SK-N-SH (cell line): ENCODE measurements at regions not wholly inside any gene's neighbourhood (a gene's known extent, or its start where the extent isn't known, plus 50 kb on each side); places are given as distances from the start of the nearest gene placed in this dataset.

Source experiments
- CTCF ChIA-PET: fragments of 300-600, 350-600 bp; formaldehyde crosslinking; extraction: SDS; loops from one replicate; lab custom pipeline; 2021; lab: Yijun Ruan, JAX
- POLR2A ChIA-PET: fragments of 350-600 bp; sonication (Branson Sonifier 250); formaldehyde crosslinking; extraction: SDS; loops from one replicate; lab custom pipeline; 2020; ENCODE audit warnings: antibody characterized with exemption, inconsistent platforms; lab: Yijun Ruan, JAX
- DNase-seq: peaks from one replicate; pipeline ENCODE4 v3.0.0; 2012
- H2AFZ ChIP-seq: fragments of 200-600 bp; sonication (generic); 2 replicates; pipeline ENCODE4 v1.8.1; 2016; ENCODE audit warnings: antibody characterized with exemption, mild to moderate bottlenecking, low read depth
- H3F3A ChIP-seq: fragments of 200-600 bp; sonication (generic); replicated peaks from 2 replicates; pipeline ENCODE3; 2016; ENCODE audit warnings: antibody characterized with exemption, mild to moderate bottlenecking; ENCODE audit not compliant: insufficient read depth
- H3K27ac ChIP-seq, 2 experiments: fragments of 200-500 bp in 1 of 2; fragments of 200-600 bp in 1 of 2; sonication (Bioruptor generic) in 1 of 2; sonication (generic), shearing (Covaris generic) in 1 of 2; 2 replicates each; pipeline versions ENCODE4 v1.5.1 to v1.6.1; 2014 to 2016; ENCODE audit warnings: low read depth in 2 of 2, inconsistent platforms in 1 of 2, low read length in 1 of 2, mild to moderate bottlenecking in 1 of 2, mixed read lengths in 1 of 2
- H3K27me3 ChIP-seq: fragments of 200-600 bp; sonication (generic), shearing (Covaris generic); 2 replicates; pipeline ENCODE4 v1.6.1; 2016; ENCODE audit warnings: mixed run types; ENCODE audit not compliant: insufficient read depth
- H3K36me3 ChIP-seq, 2 experiments: fragments of 200-500 bp in 1 of 2; fragments of 200-600 bp in 1 of 2; sonication (Bioruptor generic) in 1 of 2; sonication (generic) in 1 of 2; replicated peaks in 1 of 2; 2 replicates each; pipeline versions ENCODE3 to v1.5.1; 2014 to 2016; ENCODE audit warnings: low read length in 1 of 2, mild to moderate bottlenecking in 1 of 2; ENCODE audit not compliant: insufficient read depth in 2 of 2, control insufficient read depth in 1 of 2
- H3K4me1 ChIP-seq, 2 experiments: fragments of 200-500 bp in 1 of 2; fragments of 200-600 bp in 1 of 2; sonication (Bioruptor generic) in 1 of 2; sonication (generic), shearing (Covaris generic) in 1 of 2; 2 replicates each; pipeline versions ENCODE4 v1.5.1 to v1.6.1; 2014 to 2016; ENCODE audit warnings: low read depth in 1 of 2, low read length in 1 of 2, mixed run types in 1 of 2; ENCODE audit not compliant: insufficient read depth in 2 of 2, control insufficient read depth in 1 of 2
- H3K4me2 ChIP-seq: fragments of 200-600 bp; sonication (generic), shearing (Covaris generic); 2 replicates; pipeline ENCODE4 v1.6.1; 2017; ENCODE audit warnings: mixed run types
- H3K4me3 ChIP-seq, 2 experiments: fragments of 200-500 bp in 1 of 2; fragments of 200-600 bp in 1 of 2; sonication (Bioruptor generic) in 1 of 2; sonication (generic), shearing (Covaris generic) in 1 of 2; 2 replicates each; pipeline versions ENCODE4 v1.5.1 to v1.8.1; 2014 to 2016; ENCODE audit warnings: low read depth in 2 of 2, inconsistent platforms in 1 of 2, low read length in 1 of 2, mild to moderate bottlenecking in 1 of 2, mixed read lengths in 1 of 2, moderate library complexity in 1 of 2
- H3K79me2 ChIP-seq: fragments of 200-600 bp; sonication (generic); 2 replicates; pipeline ENCODE4 v1.8.1; 2017; ENCODE audit warnings: mild to moderate bottlenecking; ENCODE audit not compliant: insufficient read depth
- H3K9ac ChIP-seq: fragments of 200-600 bp; sonication (generic); 2 replicates; pipeline ENCODE4 v1.6.1; 2017; ENCODE audit warnings: mixed run types
- H3K9me2 ChIP-seq: fragments of 200-600 bp; sonication (generic); 2 replicates; pipeline ENCODE4 v1.6.1; 2017; ENCODE audit warnings: mixed run types
- H3K9me3 ChIP-seq: fragments of 200-600 bp; sonication (generic); 2 replicates; pipeline ENCODE4 v1.6.1; 2017; ENCODE audit warnings: mixed run types, mild to moderate bottlenecking, moderate library complexity
- H4K20me1 ChIP-seq: fragments of 200-600 bp; sonication (generic); 2 replicates; pipeline ENCODE4 v1.6.1; 2017; ENCODE audit warnings: mild to moderate bottlenecking, mixed run types; ENCODE audit not compliant: insufficient read depth
- CHD2 ChIP-seq: fragments of 150-350 bp; IDR thresholded peaks from 2 replicates; pipeline ENCODE4 v1.6.1; 2018; ENCODE audit warnings: low read length; ENCODE audit not compliant: partially characterized antibody
- EP300 ChIP-seq, 2 experiments: IDR thresholded peaks; 2 replicates each; pipeline versions ENCODE4 v1.4.0 to v1.6.1; 2012; ENCODE audit warnings: borderline replicate concordance in 1 of 2, low read depth in 1 of 2, low read length in 1 of 2
- FOXJ3 ChIP-seq: sonication (generic); formaldehyde crosslinking; IDR thresholded peaks from 2 replicates; pipeline ENCODE4 v1.5.1; 2020; ENCODE audit warnings: mild to moderate bottlenecking, missing genetic modification reagents
- IRF3 ChIP-seq: fragments of 150-350 bp; IDR thresholded peaks from 2 replicates; pipeline ENCODE4 v1.6.1; 2016; ENCODE audit warnings: mild to moderate bottlenecking, low read depth, low read length
- JUND ChIP-seq: IDR thresholded peaks from 2 replicates; pipeline ENCODE4 v1.4.0; 2012
- MEF2A ChIP-seq: IDR thresholded peaks from 2 replicates; pipeline ENCODE4 v1.4.0; 2012; ENCODE audit warnings: low read depth, borderline replicate concordance
- RAD21 ChIP-seq: IDR thresholded peaks from 2 replicates; pipeline ENCODE4 v1.6.1; 2012; ENCODE audit warnings: mild to moderate bottlenecking, low read length
- RCOR1 ChIP-seq: fragments of 150-350 bp; IDR thresholded peaks from 2 replicates; pipeline ENCODE4 v1.6.1; 2017; ENCODE audit warnings: antibody characterized with exemption, low read length
- RXRA ChIP-seq: IDR thresholded peaks from 2 replicates; pipeline ENCODE4 v1.4.0; 2012; ENCODE audit warnings: low read depth, mild to moderate bottlenecking, borderline replicate concordance
- SIN3A ChIP-seq: IDR thresholded peaks from 2 replicates; pipeline ENCODE4 v1.6.1; 2012; ENCODE audit warnings: low read depth, mild to moderate bottlenecking, low read length, moderate library complexity, borderline replicate concordance
- TAF1 ChIP-seq: IDR thresholded peaks from 2 replicates; pipeline ENCODE4 v1.6.1; 2012; ENCODE audit warnings: low read depth, mild to moderate bottlenecking, low read length, moderate library complexity, borderline replicate concordance
- TCF12 ChIP-seq: IDR thresholded peaks from 2 replicates; pipeline ENCODE4 v1.4.0; 2012
- WGBS: methylation state at CpG from one replicate; pipeline ENCODE4 v1.1.6; 2017; ENCODE audit warnings: low lambda C conversion rate; 5-methylcytosine and 5-hydroxymethylcytosine counted together
- TF ChIP-seq, protein P1 (sequence below): fragments of 200-600 bp; sonication (generic); IDR thresholded peaks from 2 replicates; pipeline ENCODE4 v1.6.1; 2017; ENCODE audit warnings: antibody characterized with exemption, mild to moderate bottlenecking, moderate library complexity
- TF ChIP-seq, protein P2 (sequence below): IDR thresholded peaks from 2 replicates; pipeline ENCODE4 v1.4.0; 2012; ENCODE audit warnings: low read depth, borderline replicate concordance
- TF ChIP-seq, protein P3 (sequence below): fragments of 150-350 bp; IDR thresholded peaks from 2 replicates; pipeline ENCODE4 v1.6.1; 2017; ENCODE audit warnings: antibody characterized with exemption, low read length, low read depth, borderline replicate concordance
- TF ChIP-seq, protein P4 (sequence below): IDR thresholded peaks from 2 replicates; pipeline ENCODE4 v1.4.0; 2012; ENCODE audit warnings: low read depth, borderline replicate concordance
- TF ChIP-seq, protein P5 (sequence below): IDR thresholded peaks from 2 replicates; pipeline ENCODE4 v1.6.1; 2012; ENCODE audit warnings: mild to moderate bottlenecking, low read depth, low read length, moderate library complexity

GRCh38 chr4:32396507-32397070, 1676.4 kb downstream of the PCDH7 start:
- Histone ChIP-seq H4K20me1 (no peaks in the 10 kb centered on the region), H3K9ac (no peak overlapping the region), H3K36me3 (no peaks in the 10 kb centered on the region), H3K4me3 (no peak overlapping the region), H3K27ac (no peak overlapping the region), H3K9me3 (no peaks in the 10 kb centered on the region), H3K4me1 (no peaks in the 10 kb centered on the region), H3K9me2 (no peaks in the 10 kb centered on the region), H3K27me3 (no peaks in the 10 kb centered on the region), H3K79me2 (no peaks in the 10 kb centered on the region), H3F3A (no peaks in the 10 kb centered on the region), H2AFZ (no peak overlapping the region), H3K4me2 (no peak overlapping the region)
- CTCF ChIA-PET = no interaction called here
- WGBS = 8% methylated on average over 7 of the region's 7 CpGs
- no peak for TF ChIP-seq TAF1
- no peak for TF ChIP-seq RCOR1
- POLR2A ChIA-PET = no interaction called here
- DNase-seq = no peak

DNA sequence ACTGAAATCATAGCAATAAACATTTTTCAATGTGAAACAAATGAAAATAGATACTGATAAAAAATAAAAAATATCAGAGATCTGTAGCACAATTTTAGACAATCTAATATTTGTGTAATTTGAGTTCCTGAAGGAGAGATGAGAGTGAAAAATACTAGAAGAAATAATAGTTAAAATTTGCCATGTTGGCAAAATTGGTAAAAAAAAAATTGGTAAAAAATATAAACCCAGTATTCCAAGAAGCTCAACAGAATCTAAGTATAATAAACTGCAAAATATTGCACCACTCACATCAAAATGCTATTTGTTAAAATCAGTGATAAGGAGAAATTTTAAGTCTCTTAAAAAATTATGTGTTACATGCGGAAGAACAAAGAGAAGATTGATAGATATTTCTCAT, 1680.7 kb downstream of the PCDH7 start:
- Histone ChIP-seq H3K9me2 (no peaks in the 10 kb centered on the region), H4K20me1 (no peaks in the 10 kb centered on the region), H3K27me3 (no peaks in the 10 kb centered on the region), H3K4me1 (no peaks in the 10 kb centered on the region), H3K4me2 (no peak overlapping the region), H3K27ac (no peak overlapping the region), H2AFZ (no peak overlapping the region), H3K9me3 (no peaks in the 10 kb centered on the region), H3F3A (no peaks in the 10 kb centered on the region), H3K36me3 (no peaks in the 10 kb centered on the region), H3K4me3 (no peak overlapping the region), H3K79me2 (no peaks in the 10 kb centered on the region), H3K9ac (no peak overlapping the region)
- no peak for DNase-seq
- WGBS = 60% methylated on average over 1 of the region's 1 CpG
- CTCF ChIA-PET = no interaction called here
- POLR2A ChIA-PET = no interaction called here
- TF ChIP-seq, protein P1, sequence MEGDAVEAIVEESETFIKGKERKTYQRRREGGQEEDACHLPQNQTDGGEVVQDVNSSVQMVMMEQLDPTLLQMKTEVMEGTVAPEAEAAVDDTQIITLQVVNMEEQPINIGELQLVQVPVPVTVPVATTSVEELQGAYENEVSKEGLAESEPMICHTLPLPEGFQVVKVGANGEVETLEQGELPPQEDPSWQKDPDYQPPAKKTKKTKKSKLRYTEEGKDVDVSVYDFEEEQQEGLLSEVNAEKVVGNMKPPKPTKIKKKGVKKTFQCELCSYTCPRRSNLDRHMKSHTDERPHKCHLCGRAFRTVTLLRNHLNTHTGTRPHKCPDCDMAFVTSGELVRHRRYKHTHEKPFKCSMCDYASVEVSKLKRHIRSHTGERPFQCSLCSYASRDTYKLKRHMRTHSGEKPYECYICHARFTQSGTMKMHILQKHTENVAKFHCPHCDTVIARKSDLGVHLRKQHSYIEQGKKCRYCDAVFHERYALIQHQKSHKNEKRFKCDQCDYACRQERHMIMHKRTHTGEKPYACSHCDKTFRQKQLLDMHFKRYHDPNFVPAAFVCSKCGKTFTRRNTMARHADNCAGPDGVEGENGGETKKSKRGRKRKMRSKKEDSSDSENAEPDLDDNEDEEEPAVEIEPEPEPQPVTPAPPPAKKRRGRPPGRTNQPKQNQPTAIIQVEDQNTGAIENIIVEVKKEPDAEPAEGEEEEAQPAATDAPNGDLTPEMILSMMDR = no peak
- TF ChIP-seq IRF3 (no peak), EP300 (IDR thresholded peaks at IDR 0.05; ENCODE audit: borderline replicate concordance in 1 of 2, low read depth in 1 of 2, low read length in 1 of 2) (no peak), RXRA (no peak), RAD21 (no peak), FOXJ3 (CRISPR knock-in tag) (no peak), JUND (no peak), TCF12 (no peak), CHD2 (no peak), SIN3A (no peak), MEF2A (no peak)
- TF ChIP-seq, protein P2, sequence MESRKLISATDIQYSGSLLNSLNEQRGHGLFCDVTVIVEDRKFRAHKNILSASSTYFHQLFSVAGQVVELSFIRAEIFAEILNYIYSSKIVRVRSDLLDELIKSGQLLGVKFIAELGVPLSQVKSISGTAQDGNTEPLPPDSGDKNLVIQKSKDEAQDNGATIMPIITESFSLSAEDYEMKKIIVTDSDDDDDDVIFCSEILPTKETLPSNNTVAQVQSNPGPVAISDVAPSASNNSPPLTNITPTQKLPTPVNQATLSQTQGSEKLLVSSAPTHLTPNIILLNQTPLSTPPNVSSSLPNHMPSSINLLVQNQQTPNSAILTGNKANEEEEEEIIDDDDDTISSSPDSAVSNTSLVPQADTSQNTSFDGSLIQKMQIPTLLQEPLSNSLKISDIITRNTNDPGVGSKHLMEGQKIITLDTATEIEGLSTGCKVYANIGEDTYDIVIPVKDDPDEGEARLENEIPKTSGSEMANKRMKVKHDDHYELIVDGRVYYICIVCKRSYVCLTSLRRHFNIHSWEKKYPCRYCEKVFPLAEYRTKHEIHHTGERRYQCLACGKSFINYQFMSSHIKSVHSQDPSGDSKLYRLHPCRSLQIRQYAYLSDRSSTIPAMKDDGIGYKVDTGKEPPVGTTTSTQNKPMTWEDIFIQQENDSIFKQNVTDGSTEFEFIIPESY = no peak
- TF ChIP-seq, protein P3, sequence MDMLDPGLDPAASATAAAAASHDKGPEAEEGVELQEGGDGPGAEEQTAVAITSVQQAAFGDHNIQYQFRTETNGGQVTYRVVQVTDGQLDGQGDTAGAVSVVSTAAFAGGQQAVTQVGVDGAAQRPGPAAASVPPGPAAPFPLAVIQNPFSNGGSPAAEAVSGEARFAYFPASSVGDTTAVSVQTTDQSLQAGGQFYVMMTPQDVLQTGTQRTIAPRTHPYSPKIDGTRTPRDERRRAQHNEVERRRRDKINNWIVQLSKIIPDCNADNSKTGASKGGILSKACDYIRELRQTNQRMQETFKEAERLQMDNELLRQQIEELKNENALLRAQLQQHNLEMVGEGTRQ = no peak
- TF ChIP-seq, protein P4, sequence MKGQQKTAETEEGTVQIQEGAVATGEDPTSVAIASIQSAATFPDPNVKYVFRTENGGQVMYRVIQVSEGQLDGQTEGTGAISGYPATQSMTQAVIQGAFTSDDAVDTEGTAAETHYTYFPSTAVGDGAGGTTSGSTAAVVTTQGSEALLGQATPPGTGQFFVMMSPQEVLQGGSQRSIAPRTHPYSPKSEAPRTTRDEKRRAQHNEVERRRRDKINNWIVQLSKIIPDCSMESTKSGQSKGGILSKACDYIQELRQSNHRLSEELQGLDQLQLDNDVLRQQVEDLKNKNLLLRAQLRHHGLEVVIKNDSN = no peak
- TF ChIP-seq, protein P5, sequence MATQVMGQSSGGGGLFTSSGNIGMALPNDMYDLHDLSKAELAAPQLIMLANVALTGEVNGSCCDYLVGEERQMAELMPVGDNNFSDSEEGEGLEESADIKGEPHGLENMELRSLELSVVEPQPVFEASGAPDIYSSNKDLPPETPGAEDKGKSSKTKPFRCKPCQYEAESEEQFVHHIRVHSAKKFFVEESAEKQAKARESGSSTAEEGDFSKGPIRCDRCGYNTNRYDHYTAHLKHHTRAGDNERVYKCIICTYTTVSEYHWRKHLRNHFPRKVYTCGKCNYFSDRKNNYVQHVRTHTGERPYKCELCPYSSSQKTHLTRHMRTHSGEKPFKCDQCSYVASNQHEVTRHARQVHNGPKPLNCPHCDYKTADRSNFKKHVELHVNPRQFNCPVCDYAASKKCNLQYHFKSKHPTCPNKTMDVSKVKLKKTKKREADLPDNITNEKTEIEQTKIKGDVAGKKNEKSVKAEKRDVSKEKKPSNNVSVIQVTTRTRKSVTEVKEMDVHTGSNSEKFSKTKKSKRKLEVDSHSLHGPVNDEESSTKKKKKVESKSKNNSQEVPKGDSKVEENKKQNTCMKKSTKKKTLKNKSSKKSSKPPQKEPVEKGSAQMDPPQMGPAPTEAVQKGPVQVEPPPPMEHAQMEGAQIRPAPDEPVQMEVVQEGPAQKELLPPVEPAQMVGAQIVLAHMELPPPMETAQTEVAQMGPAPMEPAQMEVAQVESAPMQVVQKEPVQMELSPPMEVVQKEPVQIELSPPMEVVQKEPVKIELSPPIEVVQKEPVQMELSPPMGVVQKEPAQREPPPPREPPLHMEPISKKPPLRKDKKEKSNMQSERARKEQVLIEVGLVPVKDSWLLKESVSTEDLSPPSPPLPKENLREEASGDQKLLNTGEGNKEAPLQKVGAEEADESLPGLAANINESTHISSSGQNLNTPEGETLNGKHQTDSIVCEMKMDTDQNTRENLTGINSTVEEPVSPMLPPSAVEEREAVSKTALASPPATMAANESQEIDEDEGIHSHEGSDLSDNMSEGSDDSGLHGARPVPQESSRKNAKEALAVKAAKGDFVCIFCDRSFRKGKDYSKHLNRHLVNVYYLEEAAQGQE = no peak
